Astrocyte of the spinal cord (primary cell): ENCODE measurements at regions not wholly inside any gene's neighbourhood (a gene's known extent, or its start where the extent isn't known, plus 50 kb on each side); places are given as distances from the start of the nearest gene placed in this dataset.

Source experiments
- DNase-seq: peaks from one replicate; pipeline ENCODE4 v3.0.0; 2011; ENCODE audit warnings: low read depth, low spot score
- H3K4me3 ChIP-seq: 2 replicates; pipeline ENCODE4 v1.5.1; 2011; ENCODE audit warnings: low read depth, mild to moderate bottlenecking, low read length, moderate library complexity
- in situ Hi-C: cut with HindIII; loops from 2 replicates; pipeline ENCODE4 v1.10.0; 2017; ENCODE audit warnings: low sequenced_read_pairs
- TF ChIP-seq, protein P1 (sequence below): IDR thresholded peaks from 2 replicates; pipeline ENCODE4 v1.5.1; 2012; ENCODE audit warnings: low read depth, mild to moderate bottlenecking, low read length, inconsistent platforms

DNA sequence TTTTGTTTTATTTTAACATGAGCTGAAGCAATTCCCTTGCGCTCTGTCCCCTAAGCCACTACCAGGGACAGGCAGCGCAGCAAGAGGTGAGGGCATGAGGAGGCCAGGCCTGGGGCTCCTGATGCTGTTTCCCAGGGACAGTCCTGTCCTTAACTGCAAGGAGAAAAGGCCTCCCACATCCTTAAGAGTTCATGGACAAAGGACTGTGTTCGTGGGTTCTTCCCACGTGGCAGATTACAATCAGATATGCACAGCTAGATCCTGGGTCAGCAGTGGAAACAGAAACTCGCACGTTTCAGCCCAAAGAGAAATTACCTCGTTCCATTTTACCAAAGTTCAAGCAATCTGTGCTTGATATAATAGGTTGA, 85.8 kb downstream of the MIS18A start:
- DNase-seq, result no peak
- in situ Hi-C loops, result no loop called here
- H3K4me3 ChIP-seq, result no peak overlapping the region
- TF ChIP-seq, protein P1, sequence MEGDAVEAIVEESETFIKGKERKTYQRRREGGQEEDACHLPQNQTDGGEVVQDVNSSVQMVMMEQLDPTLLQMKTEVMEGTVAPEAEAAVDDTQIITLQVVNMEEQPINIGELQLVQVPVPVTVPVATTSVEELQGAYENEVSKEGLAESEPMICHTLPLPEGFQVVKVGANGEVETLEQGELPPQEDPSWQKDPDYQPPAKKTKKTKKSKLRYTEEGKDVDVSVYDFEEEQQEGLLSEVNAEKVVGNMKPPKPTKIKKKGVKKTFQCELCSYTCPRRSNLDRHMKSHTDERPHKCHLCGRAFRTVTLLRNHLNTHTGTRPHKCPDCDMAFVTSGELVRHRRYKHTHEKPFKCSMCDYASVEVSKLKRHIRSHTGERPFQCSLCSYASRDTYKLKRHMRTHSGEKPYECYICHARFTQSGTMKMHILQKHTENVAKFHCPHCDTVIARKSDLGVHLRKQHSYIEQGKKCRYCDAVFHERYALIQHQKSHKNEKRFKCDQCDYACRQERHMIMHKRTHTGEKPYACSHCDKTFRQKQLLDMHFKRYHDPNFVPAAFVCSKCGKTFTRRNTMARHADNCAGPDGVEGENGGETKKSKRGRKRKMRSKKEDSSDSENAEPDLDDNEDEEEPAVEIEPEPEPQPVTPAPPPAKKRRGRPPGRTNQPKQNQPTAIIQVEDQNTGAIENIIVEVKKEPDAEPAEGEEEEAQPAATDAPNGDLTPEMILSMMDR, result no peak

DNA sequence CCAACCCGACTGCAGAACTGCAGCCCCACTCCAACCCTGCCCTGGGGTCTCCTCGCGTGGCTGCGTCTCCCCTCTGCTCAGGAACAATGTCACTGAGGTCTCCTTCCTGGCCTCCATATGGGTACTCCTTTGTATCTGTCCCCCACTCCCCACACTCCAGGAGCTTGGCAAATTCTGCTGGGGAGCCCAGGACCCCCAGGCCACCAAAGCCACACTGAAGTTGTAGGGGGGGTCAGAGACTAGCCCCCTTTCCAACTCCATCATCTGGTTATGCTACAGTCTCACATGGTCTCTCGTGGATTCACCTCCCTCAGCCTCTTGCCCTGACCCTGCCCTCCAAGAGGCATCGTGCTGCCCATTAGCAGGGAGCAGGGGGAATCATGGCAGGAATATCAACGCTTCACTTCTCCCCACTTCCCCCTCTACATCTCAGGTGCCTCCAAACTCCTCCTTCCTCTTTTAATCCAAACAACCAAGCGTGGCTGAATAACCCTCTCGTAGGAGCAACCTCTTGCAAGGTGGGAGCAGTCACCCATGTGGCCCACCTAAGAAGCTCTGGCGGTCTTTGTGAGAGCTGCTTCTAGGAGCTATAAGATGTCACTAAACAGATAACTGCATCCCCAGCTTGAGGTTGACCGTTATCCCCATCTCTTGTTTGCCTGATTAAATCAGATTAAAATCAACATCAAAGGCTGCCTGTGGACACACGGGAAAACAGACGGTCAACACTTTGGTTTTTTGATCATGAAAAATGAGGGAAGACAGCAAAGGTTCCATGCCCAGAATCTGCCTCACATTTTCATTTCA, 86.4 kb downstream of the MIS18A start:
- in situ Hi-C loops, result no loop called here
- no peak for DNase-seq
- H3K4me3 ChIP-seq, result no peak overlapping the region
- TF ChIP-seq, protein P1, result no peak

DNA sequence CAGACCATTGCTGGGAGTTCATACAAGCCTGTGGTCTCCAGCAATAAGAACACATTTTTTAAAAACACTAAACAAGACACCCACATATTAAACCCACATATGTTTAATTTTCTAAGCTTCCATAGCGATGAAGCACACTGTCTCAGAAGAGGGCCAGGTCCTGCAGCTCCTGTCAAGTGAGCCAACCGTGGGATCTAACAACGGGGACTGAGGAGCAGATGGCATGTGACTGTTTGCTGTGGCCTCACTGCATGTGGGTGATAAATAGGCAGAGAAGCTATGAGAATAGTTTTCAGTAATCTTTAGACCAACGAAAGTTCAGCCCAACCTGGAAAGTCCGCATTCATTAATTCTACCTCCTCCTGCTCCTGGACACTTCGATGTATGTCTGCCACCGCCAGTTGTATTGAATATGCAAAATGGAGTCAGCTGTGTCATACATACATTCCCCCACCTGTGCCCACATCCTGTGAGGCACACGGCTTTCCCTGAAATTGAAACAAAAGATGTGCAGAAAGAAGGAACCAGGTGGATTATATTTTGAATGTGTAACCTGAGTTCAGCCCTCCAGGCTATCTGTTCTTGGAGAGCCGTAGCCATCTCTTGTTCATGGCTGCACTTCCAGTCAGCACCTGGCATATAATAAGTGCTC, 88.2 kb downstream of the MIS18A start:
- in situ Hi-C loops, result no loop called here
- no peak for DNase-seq
- no peak overlapping the region for H3K4me3 ChIP-seq
- TF ChIP-seq, protein P1, result no peak

DNA sequence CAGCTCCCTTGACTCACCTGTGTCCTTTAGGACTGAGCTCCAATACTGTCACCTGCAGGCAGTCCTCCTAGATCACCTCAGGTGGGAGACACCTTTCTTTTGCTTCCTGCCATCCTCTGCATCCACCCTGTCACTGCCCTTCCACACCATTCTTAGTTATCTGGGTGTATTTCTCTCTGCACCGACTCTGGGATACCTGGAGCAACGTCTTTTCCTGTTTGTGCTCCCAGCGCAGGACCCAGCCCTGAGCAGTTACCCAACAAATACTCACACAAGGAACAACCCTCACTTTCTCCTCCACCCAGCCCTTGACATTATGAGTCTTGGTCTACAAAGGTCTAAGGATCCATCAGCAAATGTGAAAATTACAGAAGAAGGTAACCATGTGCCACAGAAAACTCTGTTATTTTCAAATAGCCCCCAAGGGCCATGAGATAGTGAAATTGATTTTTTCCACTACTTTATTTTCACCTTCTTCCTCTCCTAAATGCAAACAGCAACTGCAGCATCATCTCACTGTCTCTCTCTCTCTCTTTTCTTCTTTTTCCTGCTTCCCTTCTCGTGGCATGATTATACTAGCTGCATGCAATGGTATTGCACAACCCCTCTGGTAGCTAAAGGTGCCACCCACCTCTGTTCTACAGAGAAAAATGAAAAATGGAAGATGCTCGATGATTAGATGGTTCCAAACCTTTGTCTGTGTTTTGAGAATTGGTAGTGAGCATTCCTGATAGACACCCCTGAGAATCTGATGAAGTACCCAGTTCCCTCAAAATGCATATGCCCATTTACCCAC, 89.0 kb downstream of the MIS18A start:
- H3K4me3 ChIP-seq, result no peak overlapping the region
- no peak for DNase-seq
- TF ChIP-seq, protein P1, result no peak
- in situ Hi-C loops, result no loop called here

DNA sequence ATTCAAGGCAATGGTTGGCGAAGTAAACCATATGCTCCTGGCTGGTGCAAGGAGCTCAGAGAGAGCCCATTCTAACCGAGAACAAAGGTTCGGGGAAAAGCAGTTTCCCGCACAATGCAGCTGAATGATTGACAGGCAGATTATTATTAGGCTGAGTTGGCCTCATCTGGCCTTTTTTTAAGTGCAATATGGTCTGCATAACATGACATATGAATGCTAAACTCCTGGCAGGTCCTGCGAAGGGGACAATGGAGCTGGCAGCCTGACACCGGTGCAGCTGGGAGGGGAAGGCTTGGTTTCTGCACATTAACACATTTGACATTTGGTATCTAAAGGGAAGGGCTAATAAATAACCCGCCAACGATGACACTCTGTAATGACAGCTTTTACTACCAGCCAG, 92.0 kb downstream of the MIS18A start:
- DNase-seq, result no peak
- no peak overlapping the region for H3K4me3 ChIP-seq
- TF ChIP-seq, protein P1, result no peak
- in situ Hi-C loops, result no loop called here

DNA sequence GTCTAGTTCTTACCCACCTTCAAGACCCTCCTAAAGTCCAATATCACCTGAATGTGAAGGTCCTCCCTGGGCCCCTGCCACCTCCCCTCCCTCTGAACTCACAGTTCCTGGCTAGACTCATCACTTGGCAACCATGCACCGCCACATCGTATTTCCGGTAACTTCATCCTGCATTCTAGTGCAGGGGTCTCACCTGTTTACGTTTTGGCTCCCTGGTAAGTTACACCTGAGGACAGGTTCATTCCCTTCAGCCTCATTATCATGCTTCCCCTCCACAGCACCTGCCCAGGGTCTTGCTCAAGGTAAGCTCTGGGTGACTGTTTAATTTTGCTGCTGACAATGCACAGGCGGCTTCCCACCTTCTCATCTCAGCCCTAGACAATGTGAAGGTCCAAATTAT, 93.1 kb downstream of the MIS18A start:
- no peak for DNase-seq
- no peak overlapping the region for H3K4me3 ChIP-seq
- TF ChIP-seq, protein P1, result no peak
- in situ Hi-C loops, result no loop called here
